HepG2 (cell line): ENCODE measurements at regions not wholly inside any gene's neighbourhood (a gene's known extent, or its start where the extent isn't known, plus 50 kb on each side); places are given as distances from the start of the nearest gene placed in this dataset.

ENCODE experiments used
- ATAC-seq: fragments of 200-7000 bp; cut with Tn5 transposase; 3 replicates; pipeline ENCODE4 v1.9.1; 2020; ENCODE audit warnings: mild to moderate bottlenecking, moderate library complexity
- BruUV-seq: library from RNA; stranded (reverse); fragments of 400-500 nt; replicated peaks from 2 replicates; lab custom pipeline; 2021; lab: Mats Ljungman, UMichigan
- CTCF ChIA-PET: fragments of 300-600 bp; formaldehyde crosslinking; extraction: SDS; loops from one replicate; lab custom pipeline; 2021; ENCODE audit warnings: low total read pairs, inconsistent platforms, low intra/inter-chr PET ratio; lab: Yijun Ruan, JAX
- POLR2A ChIA-PET: fragments of 350-600 bp; sonication (Branson Sonifier 250); formaldehyde crosslinking; loops from one replicate; lab custom pipeline; 2020; ENCODE audit warnings: antibody characterized with exemption, inconsistent platforms; lab: Yijun Ruan, JAX
- DNase-seq: peaks from one replicate; pipeline ENCODE4 v3.0.0-alpha.2; 2015; ENCODE audit warnings: low spot score
- FAIRE-seq: peaks from 3 replicates; lab custom pipeline; 2011; peaks lifted over from hg19 to GRCh38; lab: Jason Lieb, UNC
- H2AFZ ChIP-seq: one replicate; pipeline ENCODE4 v1.6.1; 2011; ENCODE audit warnings: low read length, inconsistent platforms
- H3K27ac ChIP-seq: fragments of 300-600 bp; 3 replicates; pipeline ENCODE4 v1.8.0; 2011; ENCODE audit warnings: mixed run types, mild to moderate bottlenecking, mixed read lengths, low read length, inconsistent platforms; ENCODE audit not compliant: insufficient read depth; ENCODE audit errors: extremely low read length
- H3K27me3 ChIP-seq, 2 experiments: fragments of 200-600 bp in 1 of 2; 2 replicates in 1 of 2; 3 replicates in 1 of 2; pipeline versions ENCODE4 v1.6.0 to v1.8.0; 2011; ENCODE audit warnings: low read length in 2 of 2, mild to moderate bottlenecking in 2 of 2, moderate library complexity in 2 of 2, inconsistent platforms in 1 of 2; ENCODE audit not compliant: insufficient read depth in 2 of 2, control insufficient read depth in 1 of 2
- H3K36me3 ChIP-seq, 2 experiments: fragments of 200-600 bp in 1 of 2; replicated peaks in 1 of 2; 2 replicates in 1 of 2; 3 replicates in 1 of 2; pipeline versions ENCODE4 v1.5.1 to v1.8.0; 2011; ENCODE audit warnings: low read length in 2 of 2, inconsistent platforms in 1 of 2; ENCODE audit not compliant: insufficient read depth in 2 of 2, control insufficient read depth in 1 of 2
- H3K4me1 ChIP-seq: 2 replicates; pipeline ENCODE4 v1.5.1; 2012; ENCODE audit warnings: low read length, inconsistent platforms; ENCODE audit not compliant: insufficient read depth
- H3K4me2 ChIP-seq: 2 replicates; pipeline ENCODE4 v1.6.0; 2011; ENCODE audit warnings: low read depth, low read length, inconsistent platforms
- H3K4me3 ChIP-seq, 3 experiments: fragments of 200-600 bp in 1 of 3; sonication (generic), shearing (Covaris generic) in 1 of 3; replicated peaks in 1 of 3; 2 replicates each; pipeline ENCODE4 v1.5.1; 2011 to 2016; ENCODE audit warnings: low read length in 3 of 3, inconsistent platforms in 2 of 3, low read depth in 2 of 3, mild to moderate bottlenecking in 2 of 3, control low read depth in 1 of 3, mixed read lengths in 1 of 3; ENCODE audit not compliant: insufficient read depth in 1 of 3
- H3K79me2 ChIP-seq: one replicate; pipeline ENCODE4 v1.6.1; 2011; ENCODE audit warnings: low read length, inconsistent platforms; ENCODE audit not compliant: insufficient read depth
- H3K9ac ChIP-seq: 2 replicates; pipeline ENCODE4 v1.6.0; 2011; ENCODE audit warnings: mild to moderate bottlenecking, low read depth, low read length, inconsistent platforms; ENCODE audit not compliant: insufficient read depth
- H3K9me3 ChIP-seq: 2 replicates; pipeline ENCODE4 v1.5.1; 2012; ENCODE audit warnings: mild to moderate bottlenecking, low read length
- H4K20me1 ChIP-seq: 2 replicates; pipeline ENCODE4 v1.6.0; 2011; ENCODE audit warnings: inconsistent platforms, mild to moderate bottlenecking, low read length, moderate library complexity; ENCODE audit not compliant: insufficient read depth
- PPARG ChIP-seq: conservative IDR thresholded peaks from 2 replicates; pipeline ENCODE4 v1.6.1; 2016; ENCODE audit warnings: missing biosample characterization, missing genetic modification reagents
- SKI ChIP-seq: fragments of 450-650 bp; IDR thresholded peaks from one replicate; pipeline ENCODE4 v1.6.1; 2018; ENCODE audit warnings: mild to moderate bottlenecking; ENCODE audit not compliant: partially characterized antibody
- STAG1 ChIP-seq: sonication (generic); formaldehyde crosslinking; IDR thresholded peaks from 2 replicates; pipeline ENCODE4 v1.4.0; 2020; ENCODE audit warnings: missing genetic modification reagents
- ZKSCAN1 ChIP-seq: fragments of 150-350 bp; IDR thresholded peaks from 2 replicates; pipeline ENCODE4 v1.6.1; 2014; ENCODE audit warnings: low read length
- ZNF75D ChIP-seq: sonication (generic); formaldehyde crosslinking; IDR thresholded peaks from 2 replicates; pipeline ENCODE4 v1.8.1; 2023; ENCODE audit warnings: missing genetic modification reagents, mild to moderate bottlenecking, borderline replicate concordance
- ZSCAN29 ChIP-seq: sonication (generic); formaldehyde crosslinking; conservative IDR thresholded peaks from 2 replicates; pipeline ENCODE4 v1.4.0; 2020; ENCODE audit warnings: mild to moderate bottlenecking, missing genetic modification reagents
- WGBS: methylation state at CpG from one replicate; pipeline ENCODE4 v1.1.6; 2017; ENCODE audit warnings: low lambda C conversion rate; 5-methylcytosine and 5-hydroxymethylcytosine counted together
- in situ Hi-C: cut with HindIII; loops from 2 replicates; pipeline ENCODE4 v1.10.0; 2017; ENCODE audit warnings: low pct_unique_long_range_greater_than_20kb; ENCODE audit not compliant: extremely low pct_ligation_motif_present
- intact Hi-C: fragments of 100-400 bp; cut with micrococcal nuclease; formaldehyde crosslinking; loops from one replicate; pipeline ENCODE4 v1.10.0; 2022; ENCODE audit not compliant: unreplicated experiment
- TF ChIP-seq, protein P1 (sequence below): sonication (generic); formaldehyde crosslinking; IDR thresholded peaks from 2 replicates; pipeline ENCODE4 v1.4.0; 2020; ENCODE audit warnings: mild to moderate bottlenecking, missing genetic modification reagents
- TF ChIP-seq, protein P2 (sequence below): sonication (generic); formaldehyde crosslinking; IDR thresholded peaks from 2 replicates; pipeline ENCODE4 v1.8.1; 2022; ENCODE audit warnings: mild to moderate bottlenecking, missing genetic modification reagents
- TF ChIP-seq, protein P3 (sequence below): IDR thresholded peaks from 2 replicates; pipeline ENCODE4 v1.6.1; 2016; ENCODE audit warnings: low read depth
- TF ChIP-seq, protein P4 (sequence below): sonication (generic); formaldehyde crosslinking; IDR thresholded peaks from 2 replicates; pipeline ENCODE4 v1.4.0; 2020; ENCODE audit warnings: mild to moderate bottlenecking, missing genetic modification reagents
- TF ChIP-seq, protein P5 (sequence below): sonication (generic); formaldehyde crosslinking; IDR thresholded peaks from 2 replicates; pipeline ENCODE4 v1.4.0; 2020; ENCODE audit warnings: missing genetic modification reagents
- TF ChIP-seq, protein P6 (sequence below): sonication (generic); formaldehyde crosslinking; IDR thresholded peaks from 2 replicates; pipeline ENCODE4 v1.4.0; 2020; ENCODE audit warnings: missing genetic modification reagents

DNA sequence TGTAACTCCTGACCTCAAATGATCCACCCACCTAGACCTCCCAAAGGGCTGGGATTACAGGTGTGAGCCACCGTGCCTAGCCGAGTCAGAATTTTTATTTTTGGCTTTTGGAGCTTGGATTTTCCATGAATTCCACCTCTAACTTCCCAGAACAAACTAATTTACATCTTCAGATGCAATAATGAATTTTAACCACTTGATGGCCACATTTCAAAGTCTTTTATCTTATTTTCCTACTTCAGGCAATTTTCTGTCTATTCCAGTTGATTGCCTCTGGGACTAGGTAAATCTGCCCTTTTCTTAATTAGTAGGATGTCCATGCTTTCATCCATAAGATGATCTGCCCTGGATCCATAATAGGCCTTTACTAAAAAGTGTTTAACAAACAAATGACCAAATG is 156.4 kb upstream of the ANKFN1 start (continued):
- TF ChIP-seq, protein P1, sequence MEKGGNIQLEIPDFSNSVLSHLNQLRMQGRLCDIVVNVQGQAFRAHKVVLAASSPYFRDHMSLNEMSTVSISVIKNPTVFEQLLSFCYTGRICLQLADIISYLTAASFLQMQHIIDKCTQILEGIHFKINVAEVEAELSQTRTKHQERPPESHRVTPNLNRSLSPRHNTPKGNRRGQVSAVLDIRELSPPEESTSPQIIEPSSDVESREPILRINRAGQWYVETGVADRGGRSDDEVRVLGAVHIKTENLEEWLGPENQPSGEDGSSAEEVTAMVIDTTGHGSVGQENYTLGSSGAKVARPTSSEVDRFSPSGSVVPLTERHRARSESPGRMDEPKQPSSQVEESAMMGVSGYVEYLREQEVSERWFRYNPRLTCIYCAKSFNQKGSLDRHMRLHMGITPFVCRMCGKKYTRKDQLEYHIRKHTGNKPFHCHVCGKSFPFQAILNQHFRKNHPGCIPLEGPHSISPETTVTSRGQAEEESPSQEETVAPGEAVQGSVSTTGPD (CRISPR knock-in tag): no peak
- TF ChIP-seq, protein P2, sequence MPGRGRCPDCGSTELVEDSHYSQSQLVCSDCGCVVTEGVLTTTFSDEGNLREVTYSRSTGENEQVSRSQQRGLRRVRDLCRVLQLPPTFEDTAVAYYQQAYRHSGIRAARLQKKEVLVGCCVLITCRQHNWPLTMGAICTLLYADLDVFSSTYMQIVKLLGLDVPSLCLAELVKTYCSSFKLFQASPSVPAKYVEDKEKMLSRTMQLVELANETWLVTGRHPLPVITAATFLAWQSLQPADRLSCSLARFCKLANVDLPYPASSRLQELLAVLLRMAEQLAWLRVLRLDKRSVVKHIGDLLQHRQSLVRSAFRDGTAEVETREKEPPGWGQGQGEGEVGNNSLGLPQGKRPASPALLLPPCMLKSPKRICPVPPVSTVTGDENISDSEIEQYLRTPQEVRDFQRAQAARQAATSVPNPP (CRISPR knock-in tag): no peak
- TF ChIP-seq, protein P3, sequence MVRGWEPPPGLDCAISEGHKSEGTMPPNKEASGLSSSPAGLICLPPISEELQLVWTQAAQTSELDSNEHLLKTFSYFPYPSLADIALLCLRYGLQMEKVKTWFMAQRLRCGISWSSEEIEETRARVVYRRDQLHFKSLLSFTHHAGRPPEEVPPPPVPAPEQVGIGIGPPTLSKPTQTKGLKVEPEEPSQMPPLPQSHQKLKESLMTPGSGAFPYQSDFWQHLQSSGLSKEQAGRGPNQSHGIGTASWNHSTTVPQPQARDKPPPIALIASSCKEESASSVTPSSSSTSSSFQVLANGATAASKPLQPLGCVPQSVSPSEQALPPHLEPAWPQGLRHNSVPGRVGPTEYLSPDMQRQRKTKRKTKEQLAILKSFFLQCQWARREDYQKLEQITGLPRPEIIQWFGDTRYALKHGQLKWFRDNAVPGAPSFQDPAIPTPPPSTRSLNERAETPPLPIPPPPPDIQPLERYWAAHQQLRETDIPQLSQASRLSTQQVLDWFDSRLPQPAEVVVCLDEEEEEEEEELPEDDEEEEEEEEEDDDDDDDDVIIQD (CRISPR knock-in tag): no peak
- TF ChIP-seq, protein P4, sequence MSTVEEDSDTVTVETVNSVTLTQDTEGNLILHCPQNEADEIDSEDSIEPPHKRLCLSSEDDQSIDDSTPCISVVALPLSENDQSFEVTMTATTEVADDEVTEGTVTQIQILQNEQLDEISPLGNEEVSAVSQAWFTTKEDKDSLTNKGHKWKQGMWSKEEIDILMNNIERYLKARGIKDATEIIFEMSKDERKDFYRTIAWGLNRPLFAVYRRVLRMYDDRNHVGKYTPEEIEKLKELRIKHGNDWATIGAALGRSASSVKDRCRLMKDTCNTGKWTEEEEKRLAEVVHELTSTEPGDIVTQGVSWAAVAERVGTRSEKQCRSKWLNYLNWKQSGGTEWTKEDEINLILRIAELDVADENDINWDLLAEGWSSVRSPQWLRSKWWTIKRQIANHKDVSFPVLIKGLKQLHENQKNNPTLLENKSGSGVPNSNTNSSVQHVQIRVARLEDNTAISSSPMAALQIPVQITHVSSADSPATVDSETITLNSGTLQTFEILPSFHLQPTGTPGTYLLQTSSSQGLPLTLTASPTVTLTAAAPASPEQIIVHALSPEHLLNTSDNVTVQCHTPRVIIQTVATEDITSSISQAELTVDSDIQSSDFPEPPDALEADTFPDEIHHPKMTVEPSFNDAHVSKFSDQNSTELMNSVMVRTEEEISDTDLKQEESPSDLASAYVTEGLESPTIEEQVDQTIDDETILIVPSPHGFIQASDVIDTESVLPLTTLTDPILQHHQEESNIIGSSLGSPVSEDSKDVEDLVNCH (CRISPR knock-in tag): no peak
- no peak; the same call in 1 of the 2 replicates for TF ChIP-seq STAG1
- no peak for TF ChIP-seq ZSCAN29 (CRISPR knock-in tag)

DNA sequence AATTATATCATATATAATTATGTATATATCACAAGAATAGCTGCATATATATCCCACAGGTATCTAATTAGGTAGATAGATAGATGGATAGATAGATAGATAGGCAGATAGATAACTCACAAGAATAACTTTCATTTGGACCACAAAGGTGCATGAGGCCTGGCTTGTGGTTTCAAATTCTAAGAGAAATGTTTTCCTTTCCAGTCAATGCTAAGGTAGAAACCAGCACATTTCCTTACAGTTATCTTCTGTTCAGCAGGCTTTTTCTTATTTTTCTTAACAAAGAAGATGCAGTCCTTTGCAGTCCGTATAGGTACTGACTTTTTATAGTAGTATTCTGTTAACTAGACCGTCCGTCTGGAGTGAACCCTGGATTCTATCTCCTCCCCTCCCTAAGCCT is 152.9 kb upstream of the ANKFN1 start:
- intact Hi-C loops: no loop called here
- Histone ChIP-seq H3K36me3 (no peaks in the 10 kb centered on the region), H3K9me3 (no peaks in the 10 kb centered on the region), H3K27ac (no peak overlapping the region), H3K9ac (no peak overlapping the region), H3K4me2 (no peak overlapping the region), H3K4me3 (no peak overlapping the region), H2AFZ (no peak overlapping the region), H3K79me2 (no peaks in the 10 kb centered on the region), H3K4me1 (no peaks in the 10 kb centered on the region), H4K20me1 (no peaks in the 10 kb centered on the region), H3K27me3 (no peaks in the 10 kb centered on the region)
- no peak for ATAC-seq
- no TSS peak for BruUV-seq
- no peak for DNase-seq
- ChIA-PET CTCF (no interaction called here), POLR2A (no interaction called here)
- 30% methylated on average over 3 of the region's 3 CpGs for WGBS
- no peak for FAIRE-seq
- in situ Hi-C loops: no loop called here
- no peak for TF ChIP-seq SKI
- TF ChIP-seq ZNF75D (CRISPR knock-in tag): no peak
- TF ChIP-seq, protein P5, sequence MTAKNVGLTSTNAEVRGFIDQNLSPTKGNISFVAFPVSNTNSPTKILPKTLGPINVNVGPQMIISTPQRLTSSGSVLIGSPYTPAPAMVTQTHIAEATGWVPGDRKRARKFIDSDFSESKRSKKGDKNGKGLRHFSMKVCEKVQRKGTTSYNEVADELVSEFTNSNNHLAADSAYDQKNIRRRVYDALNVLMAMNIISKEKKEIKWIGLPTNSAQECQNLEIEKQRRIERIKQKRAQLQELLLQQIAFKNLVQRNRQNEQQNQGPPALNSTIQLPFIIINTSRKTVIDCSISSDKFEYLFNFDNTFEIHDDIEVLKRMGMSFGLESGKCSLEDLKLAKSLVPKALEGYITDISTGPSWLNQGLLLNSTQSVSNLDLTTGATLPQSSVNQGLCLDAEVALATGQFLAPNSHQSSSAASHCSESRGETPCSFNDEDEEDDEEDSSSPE: no peak
- TF ChIP-seq ZKSCAN1: no peak
- TF ChIP-seq PPARG (CRISPR knock-in tag): no peak
- TF ChIP-seq, protein P6, sequence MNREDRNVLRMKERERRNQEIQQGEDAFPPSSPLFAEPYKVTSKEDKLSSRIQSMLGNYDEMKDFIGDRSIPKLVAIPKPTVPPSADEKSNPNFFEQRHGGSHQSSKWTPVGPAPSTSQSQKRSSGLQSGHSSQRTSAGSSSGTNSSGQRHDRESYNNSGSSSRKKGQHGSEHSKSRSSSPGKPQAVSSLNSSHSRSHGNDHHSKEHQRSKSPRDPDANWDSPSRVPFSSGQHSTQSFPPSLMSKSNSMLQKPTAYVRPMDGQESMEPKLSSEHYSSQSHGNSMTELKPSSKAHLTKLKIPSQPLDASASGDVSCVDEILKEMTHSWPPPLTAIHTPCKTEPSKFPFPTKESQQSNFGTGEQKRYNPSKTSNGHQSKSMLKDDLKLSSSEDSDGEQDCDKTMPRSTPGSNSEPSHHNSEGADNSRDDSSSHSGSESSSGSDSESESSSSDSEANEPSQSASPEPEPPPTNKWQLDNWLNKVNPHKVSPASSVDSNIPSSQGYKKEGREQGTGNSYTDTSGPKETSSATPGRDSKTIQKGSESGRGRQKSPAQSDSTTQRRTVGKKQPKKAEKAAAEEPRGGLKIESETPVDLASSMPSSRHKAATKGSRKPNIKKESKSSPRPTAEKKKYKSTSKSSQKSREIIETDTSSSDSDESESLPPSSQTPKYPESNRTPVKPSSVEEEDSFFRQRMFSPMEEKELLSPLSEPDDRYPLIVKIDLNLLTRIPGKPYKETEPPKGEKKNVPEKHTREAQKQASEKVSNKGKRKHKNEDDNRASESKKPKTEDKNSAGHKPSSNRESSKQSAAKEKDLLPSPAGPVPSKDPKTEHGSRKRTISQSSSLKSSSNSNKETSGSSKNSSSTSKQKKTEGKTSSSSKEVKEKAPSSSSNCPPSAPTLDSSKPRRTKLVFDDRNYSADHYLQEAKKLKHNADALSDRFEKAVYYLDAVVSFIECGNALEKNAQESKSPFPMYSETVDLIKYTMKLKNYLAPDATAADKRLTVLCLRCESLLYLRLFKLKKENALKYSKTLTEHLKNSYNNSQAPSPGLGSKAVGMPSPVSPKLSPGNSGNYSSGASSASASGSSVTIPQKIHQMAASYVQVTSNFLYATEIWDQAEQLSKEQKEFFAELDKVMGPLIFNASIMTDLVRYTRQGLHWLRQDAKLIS: no peak
